ENCODE measurements at regions not wholly inside any gene's neighbourhood (a gene's known extent, or its start where the extent isn't known, plus 50 kb on each side); places are given as distances from the start of the nearest gene placed in this dataset.

DNA sequence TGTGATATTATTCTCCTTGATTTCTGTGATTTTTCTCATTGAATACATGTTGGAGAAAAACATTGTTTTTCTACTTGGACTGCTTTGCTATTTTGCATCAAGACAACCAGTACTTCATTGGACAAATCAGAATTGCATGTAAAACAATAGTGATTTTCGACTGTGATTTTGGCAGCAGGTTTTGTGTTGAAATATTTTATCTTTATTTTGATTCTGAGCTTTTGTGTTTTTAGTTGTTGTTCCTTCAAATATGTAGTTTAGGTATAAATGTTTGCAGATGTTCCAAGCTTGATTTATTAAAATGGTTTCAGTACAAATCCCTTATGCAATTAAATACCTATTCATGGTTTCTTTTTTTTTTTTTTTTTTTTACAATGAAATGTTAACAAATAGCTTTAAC, 754.1 kb downstream of the DOK5 start:
- TF ChIP-seq, protein P1, sequence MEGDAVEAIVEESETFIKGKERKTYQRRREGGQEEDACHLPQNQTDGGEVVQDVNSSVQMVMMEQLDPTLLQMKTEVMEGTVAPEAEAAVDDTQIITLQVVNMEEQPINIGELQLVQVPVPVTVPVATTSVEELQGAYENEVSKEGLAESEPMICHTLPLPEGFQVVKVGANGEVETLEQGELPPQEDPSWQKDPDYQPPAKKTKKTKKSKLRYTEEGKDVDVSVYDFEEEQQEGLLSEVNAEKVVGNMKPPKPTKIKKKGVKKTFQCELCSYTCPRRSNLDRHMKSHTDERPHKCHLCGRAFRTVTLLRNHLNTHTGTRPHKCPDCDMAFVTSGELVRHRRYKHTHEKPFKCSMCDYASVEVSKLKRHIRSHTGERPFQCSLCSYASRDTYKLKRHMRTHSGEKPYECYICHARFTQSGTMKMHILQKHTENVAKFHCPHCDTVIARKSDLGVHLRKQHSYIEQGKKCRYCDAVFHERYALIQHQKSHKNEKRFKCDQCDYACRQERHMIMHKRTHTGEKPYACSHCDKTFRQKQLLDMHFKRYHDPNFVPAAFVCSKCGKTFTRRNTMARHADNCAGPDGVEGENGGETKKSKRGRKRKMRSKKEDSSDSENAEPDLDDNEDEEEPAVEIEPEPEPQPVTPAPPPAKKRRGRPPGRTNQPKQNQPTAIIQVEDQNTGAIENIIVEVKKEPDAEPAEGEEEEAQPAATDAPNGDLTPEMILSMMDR (IDR thresholded peaks at IDR 0.05; ENCODE audit: poor library complexity) = no peak
- TF ChIP-seq EZH2phosphoT487 (IDR thresholded peaks at IDR 0.05; ENCODE audit: low read depth, severe bottlenecking, unreplicated experiment) (no peak), EZH2 (IDR thresholded peaks at IDR 0.05; ENCODE audit: borderline replicate concordance) (no peak)
